GM21723 (cell line): ENCODE measurements at regions not wholly inside any gene's neighbourhood (a gene's known extent, or its start where the extent isn't known, plus 50 kb on each side); places are given as distances from the start of the nearest gene placed in this dataset.
"Not testable (repeated sequence)": the region's sequence is repeated elsewhere in the genome, so short reads cannot be mapped to it uniquely, and the experiment has no call there.

Source experiments
- ATAC-seq: cut with Tn5 transposase; IDR thresholded peaks from one replicate; pipeline ENCODE4 v1.9.1; 2021; ENCODE audit warnings: mild to moderate bottlenecking, moderate library complexity; ENCODE audit not compliant: unreplicated experiment

GRCh38 chr6:21741221-21742109 lies 147.9 kb downstream of the SOX4 start:
- ATAC-seq, result no peak

DNA sequence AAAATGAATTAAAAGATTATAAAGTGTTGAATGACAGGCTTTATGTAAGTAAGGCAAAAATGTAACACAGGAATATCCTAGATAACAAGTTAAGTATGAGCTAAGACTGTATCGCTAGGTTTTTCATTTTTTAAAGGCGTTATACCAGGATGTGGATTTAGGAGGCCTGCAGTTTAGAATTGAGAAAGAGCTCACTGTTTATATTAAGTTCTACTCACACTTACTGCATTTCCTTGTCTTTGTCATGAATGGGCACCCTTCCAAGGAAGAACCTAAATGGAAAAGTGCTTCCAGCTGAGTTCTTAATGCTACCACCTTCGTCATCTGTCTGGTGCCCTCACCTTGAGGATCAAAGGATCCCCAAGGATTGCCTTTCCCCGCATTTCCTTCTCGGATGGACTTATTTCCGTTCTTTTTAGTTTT lies 148.7 kb downstream of the SOX4 start:
- no peak for ATAC-seq

DNA sequence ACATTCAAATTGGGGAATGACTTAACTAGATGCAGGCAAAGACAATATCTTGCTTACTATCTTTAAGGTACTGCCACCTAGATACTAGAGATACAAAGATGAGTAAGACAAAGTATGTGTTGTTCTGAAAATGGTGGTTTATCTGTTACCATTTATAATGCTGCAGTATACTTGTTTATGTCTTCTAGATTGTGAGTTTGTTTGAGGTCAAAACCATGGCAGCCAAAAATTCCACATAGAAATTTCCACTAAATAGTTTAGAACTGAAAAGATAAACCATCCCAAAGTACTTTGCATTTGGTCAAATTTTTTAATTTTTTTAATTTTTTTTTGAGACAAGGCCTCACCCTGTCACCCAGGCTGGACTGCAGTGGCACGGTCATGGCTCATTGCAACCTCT lies 150.8 kb downstream of the SOX4 start:
- no peak for ATAC-seq

- no peak for ATAC-seq
Observed at GRCh38 chr6:21745543-21746337, 152.2 kb downstream of the SOX4 start.

GRCh38 chr6:21747441-21747840 lies 153.9 kb downstream of the SOX4 start:
- ATAC-seq, result no peak

DNA sequence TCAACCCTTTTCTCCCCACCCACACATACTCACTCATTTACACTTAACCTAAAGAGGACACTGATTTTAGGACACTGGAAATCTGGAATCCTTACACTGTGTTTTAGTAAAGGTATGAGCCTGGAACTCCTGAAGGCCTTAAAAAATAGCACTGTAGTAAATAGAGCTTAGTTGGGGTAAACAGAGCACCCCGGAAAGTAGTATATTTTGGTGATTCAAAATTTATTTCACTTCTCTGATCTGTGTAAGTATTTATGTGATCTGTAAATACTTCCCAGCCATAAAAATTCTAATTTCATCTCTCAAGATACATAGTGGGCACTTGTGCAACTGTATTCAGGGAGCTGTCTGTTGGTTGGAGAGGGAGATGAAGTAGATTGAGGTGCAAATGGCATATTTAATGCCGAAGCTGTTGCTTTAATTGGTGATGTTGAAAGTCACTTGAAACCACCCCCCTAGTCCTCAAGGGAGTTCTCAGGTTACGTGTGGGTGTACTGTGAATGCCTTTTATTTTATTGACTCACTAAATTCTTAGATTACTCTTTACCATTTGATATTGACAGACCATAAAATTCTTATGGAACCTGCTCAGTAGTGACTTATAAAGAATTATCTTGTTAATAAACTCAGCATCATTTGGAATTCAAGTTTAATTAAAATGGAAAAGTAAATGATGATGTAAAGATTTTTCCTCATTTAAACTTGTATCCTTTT lies 154.9 kb downstream of the SOX4 start:
- no peak for ATAC-seq

DNA sequence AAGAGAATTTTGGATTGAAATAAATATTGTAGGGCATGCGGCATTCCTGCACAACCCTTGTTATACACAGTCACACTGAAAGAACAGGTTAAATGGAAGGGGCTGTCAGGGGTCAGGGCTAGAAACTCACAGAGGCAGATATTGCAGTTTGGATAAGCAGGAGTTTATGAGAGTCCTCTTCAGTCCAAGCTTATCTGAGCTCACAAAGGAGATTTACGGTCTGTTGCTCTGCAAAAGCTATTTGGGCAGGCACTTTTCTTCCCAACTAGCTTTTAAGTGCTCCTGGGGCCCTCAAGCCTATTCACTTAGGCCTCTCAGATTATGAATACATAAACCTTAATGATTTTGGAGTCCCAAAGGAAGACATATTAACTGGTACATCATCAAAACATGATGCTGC lies 156.2 kb downstream of the SOX4 start:
- ATAC-seq, result no peak

DNA sequence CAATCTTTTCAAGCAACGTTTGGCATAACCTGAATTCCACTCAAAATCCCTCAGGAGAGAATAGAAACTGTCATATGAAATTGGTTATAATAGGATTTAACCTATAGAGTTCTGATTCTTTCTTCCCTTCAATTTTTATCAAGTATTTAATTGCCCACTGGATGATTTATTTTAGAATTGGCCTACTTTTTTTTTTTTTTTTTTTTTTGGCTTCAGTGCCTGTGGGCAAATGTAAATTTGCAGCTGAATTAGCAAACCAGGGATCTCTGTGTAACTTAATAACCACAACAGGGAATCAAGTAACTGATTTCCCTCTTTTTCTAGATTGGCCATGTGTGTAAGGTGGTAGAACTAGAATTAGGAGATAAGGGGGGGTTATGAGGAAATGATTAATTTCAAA lies 157.0 kb downstream of the SOX4 start:
- ATAC-seq, result no peak

DNA sequence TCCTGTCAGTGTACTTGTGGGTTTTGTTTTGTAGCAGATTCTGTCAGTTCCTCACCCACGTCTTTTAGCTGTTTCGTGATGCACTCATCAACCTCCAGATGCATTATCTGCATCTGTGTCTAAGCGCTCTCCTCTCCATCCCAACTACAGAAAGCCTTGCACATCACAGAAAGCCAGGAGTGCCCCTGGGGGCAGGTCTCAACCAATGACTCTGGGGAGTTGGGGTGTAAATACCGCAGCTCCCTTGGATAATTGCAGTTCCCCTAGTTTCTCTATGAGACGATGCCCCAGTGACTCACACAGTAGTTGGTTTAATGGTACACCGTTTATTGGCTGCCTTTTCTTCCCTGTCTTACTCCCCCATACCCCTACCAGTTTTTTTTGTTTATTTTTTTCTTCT lies 158.1 kb downstream of the SOX4 start:
- no peak for ATAC-seq

- ATAC-seq, result no peak
Observed at GRCh38 chr6:21752054-21752811, 158.7 kb downstream of the SOX4 start.

- ATAC-seq, result no peak
Observed at GRCh38 chr6:21753241-21754108, 159.9 kb downstream of the SOX4 start.

- no peak for ATAC-seq
Observed at GRCh38 chr6:21754891-21755290, 161.3 kb downstream of the SOX4 start.

GRCh38 chr6:21756487-21756886 lies 162.9 kb downstream of the SOX4 start:
- ATAC-seq, result no peak

- not testable (repeated sequence) for ATAC-seq
Observed at GRCh38 chr6:21757392-21757791, 163.8 kb downstream of the SOX4 start.

- ATAC-seq, result no peak
Observed at GRCh38 chr6:21759721-21760120, 166.2 kb downstream of the SOX4 start.

- not testable (repeated sequence) for ATAC-seq
Observed at GRCh38 chr6:21761053-21761730, 167.6 kb downstream of the SOX4 start.

DNA sequence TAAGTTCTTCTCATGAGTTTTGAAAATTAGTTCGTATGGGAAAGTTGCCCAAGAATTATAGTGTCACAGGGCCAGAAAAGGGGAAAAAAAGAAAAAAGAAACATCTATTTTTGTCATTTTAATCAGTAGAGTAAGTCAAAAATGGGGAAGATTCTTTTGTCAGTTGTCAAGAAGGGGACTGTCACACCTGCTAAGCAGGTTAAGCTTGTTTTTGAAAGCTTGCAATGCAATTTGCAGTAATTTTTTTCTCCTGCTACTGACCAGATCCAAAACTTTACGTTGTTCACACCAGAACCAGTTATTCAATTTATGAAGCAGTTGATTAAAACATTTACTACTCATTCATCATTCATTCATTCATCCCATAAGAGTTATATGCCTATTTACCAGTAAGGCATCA lies 171.4 kb downstream of the SOX4 start:
- ATAC-seq, result no peak

DNA sequence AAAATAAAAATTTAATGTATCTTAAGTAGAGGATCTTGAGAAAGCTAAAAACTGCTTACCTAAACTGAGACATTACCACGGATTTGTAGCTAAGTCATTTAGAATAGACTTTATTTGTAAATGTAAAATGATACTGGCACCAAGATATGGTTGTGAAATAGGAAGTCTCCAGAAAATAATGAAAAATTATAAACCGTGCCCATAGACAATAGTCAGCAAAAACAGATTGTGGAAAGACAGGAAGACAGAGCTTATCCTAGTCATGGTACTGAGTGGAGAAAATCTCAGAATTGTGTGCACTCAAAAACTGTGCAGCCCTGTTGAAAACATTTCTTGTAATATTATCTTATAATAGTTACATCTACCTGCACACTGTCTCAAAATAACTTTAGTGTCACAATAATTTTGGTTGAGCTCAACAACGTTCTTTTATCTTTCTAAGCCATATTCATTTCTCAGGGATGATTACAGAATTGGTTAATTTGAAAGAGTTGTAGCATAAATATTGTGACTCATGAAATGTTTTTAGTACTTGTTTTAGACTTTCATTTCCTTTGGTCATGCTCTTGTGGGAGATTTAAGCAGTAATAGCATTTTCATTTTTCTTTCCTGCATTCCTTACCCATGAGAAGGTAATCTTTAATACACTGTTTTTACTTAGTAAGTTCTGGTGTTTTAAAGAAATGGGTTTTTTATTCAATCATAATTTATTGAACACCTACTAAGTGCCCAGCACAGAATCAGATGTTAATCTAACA lies 174.5 kb downstream of the SOX4 start:
- ATAC-seq, result no peak
